Stimulated activated naive CD8-positive, alpha-beta T cell treated with anti-CD3 and anti-CD28 coated beads, Interleukin-15, Interleukin-2, amounts not matched to agents 100 ng/mL and 50 ng/mL, for 24 hours (primary cell): ENCODE measurements at regions not wholly inside any gene's neighbourhood (a gene's known extent, or its start where the extent isn't known, plus 50 kb on each side); places are given as distances from the start of the nearest gene placed in this dataset.

Experiments
- H3K27ac Mint-ChIP-seq: one replicate; pipeline ENCODE4 v1.8.0; 2021; ENCODE audit warnings: mild to moderate bottlenecking, mixed read lengths
- H3K27me3 Mint-ChIP-seq: one replicate; pipeline ENCODE4 v1.8.0; 2021; ENCODE audit warnings: mixed read lengths
- H3K36me3 Mint-ChIP-seq: one replicate; pipeline ENCODE4 v1.8.0; 2021; ENCODE audit warnings: low read depth, mixed read lengths
- H3K4me1 Mint-ChIP-seq: one replicate; pipeline ENCODE4 v1.8.0; 2021; ENCODE audit warnings: low read depth, mixed read lengths
- H3K4me3 Mint-ChIP-seq: one replicate; pipeline ENCODE4 v1.8.0; 2021; ENCODE audit warnings: mild to moderate bottlenecking, mixed read lengths
- H3K9me3 Mint-ChIP-seq: one replicate; pipeline ENCODE4 v1.8.0; 2021; ENCODE audit warnings: mixed read lengths

- H3K4me3 Mint-ChIP-seq: no peak overlapping the region
- no peak overlapping the region for H3K27ac Mint-ChIP-seq
- H3K9me3 Mint-ChIP-seq: peaks cover 3% of the 10 kb centered on the region
- peaks cover 2% of the 10 kb centered on the region for H3K27me3 Mint-ChIP-seq
- H3K36me3 Mint-ChIP-seq: no peaks in the 10 kb centered on the region
- no peaks in the 10 kb centered on the region for H3K4me1 Mint-ChIP-seq
These were observed 51.1 kb upstream of the NANOS1 start for GRCh38 chr10:118978316-118978997.

GRCh38 chr10:118978998-118979350, 50.5 kb upstream of the NANOS1 start:
- Mint-ChIP-seq H3K4me1 (no peaks in the 10 kb centered on the region), H3K4me3 (no peak overlapping the region), H3K9me3 (no peaks in the 10 kb centered on the region), H3K27me3 (no peaks in the 10 kb centered on the region), H3K27ac (no peak overlapping the region), H3K36me3 (no peaks in the 10 kb centered on the region)

GRCh38 chr10:118979661-118980060, 49.9 kb upstream of the NANOS1 start:
- Mint-ChIP-seq H3K27ac (no peak overlapping the region), H3K4me1 (no peaks in the 10 kb centered on the region), H3K36me3 (no peaks in the 10 kb centered on the region), H3K4me3 (no peak overlapping the region), H3K27me3 (no peaks in the 10 kb centered on the region), H3K9me3 (no peaks in the 10 kb centered on the region)
